ENCODE measurements at regions not wholly inside any gene's neighbourhood (a gene's known extent, or its start where the extent isn't known, plus 50 kb on each side); places are given as distances from the start of the nearest gene placed in this dataset.

DNA sequence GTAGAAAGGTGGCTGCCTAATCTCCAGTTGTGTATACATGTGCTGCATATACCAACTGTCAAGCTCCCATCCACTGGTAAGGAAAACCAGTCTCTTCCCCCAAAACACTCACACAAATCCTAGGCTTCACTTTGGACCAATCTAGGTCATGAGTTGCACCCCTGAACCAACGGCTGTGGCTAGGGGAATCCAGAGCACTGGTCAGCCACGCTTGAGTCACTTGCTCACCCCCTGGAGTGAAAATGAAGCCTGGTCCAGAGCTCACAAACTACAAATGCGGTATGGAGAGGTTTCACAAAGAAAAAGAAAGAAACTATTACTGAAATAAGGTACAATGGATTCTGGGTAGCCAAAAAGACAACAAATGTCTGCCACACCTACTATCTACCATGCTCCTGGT is 66.1 kb upstream of the NLK start:
- TF ChIP-seq, protein P1, sequence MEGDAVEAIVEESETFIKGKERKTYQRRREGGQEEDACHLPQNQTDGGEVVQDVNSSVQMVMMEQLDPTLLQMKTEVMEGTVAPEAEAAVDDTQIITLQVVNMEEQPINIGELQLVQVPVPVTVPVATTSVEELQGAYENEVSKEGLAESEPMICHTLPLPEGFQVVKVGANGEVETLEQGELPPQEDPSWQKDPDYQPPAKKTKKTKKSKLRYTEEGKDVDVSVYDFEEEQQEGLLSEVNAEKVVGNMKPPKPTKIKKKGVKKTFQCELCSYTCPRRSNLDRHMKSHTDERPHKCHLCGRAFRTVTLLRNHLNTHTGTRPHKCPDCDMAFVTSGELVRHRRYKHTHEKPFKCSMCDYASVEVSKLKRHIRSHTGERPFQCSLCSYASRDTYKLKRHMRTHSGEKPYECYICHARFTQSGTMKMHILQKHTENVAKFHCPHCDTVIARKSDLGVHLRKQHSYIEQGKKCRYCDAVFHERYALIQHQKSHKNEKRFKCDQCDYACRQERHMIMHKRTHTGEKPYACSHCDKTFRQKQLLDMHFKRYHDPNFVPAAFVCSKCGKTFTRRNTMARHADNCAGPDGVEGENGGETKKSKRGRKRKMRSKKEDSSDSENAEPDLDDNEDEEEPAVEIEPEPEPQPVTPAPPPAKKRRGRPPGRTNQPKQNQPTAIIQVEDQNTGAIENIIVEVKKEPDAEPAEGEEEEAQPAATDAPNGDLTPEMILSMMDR (IDR thresholded peaks at IDR 0.05; ENCODE audit: low read depth, low read length, missing control alignments), result no peak
- Histone ChIP-seq H3K27ac (no peak overlapping the region), H3K4me3 (ENCODE audit: low read depth, low read length) (no peak overlapping the region), H3K36me3 (replicated peaks) (no peaks in the 10 kb centered on the region), H3K27me3 (replicated peaks) (no peaks in the 10 kb centered on the region)
- in situ Hi-C loops (cut with HindIII; ENCODE audit: low pct_ligation_motif_present, low sequenced_read_pairs), result no loop called here
- peak; percentile 26 for DNase-seq

DNA sequence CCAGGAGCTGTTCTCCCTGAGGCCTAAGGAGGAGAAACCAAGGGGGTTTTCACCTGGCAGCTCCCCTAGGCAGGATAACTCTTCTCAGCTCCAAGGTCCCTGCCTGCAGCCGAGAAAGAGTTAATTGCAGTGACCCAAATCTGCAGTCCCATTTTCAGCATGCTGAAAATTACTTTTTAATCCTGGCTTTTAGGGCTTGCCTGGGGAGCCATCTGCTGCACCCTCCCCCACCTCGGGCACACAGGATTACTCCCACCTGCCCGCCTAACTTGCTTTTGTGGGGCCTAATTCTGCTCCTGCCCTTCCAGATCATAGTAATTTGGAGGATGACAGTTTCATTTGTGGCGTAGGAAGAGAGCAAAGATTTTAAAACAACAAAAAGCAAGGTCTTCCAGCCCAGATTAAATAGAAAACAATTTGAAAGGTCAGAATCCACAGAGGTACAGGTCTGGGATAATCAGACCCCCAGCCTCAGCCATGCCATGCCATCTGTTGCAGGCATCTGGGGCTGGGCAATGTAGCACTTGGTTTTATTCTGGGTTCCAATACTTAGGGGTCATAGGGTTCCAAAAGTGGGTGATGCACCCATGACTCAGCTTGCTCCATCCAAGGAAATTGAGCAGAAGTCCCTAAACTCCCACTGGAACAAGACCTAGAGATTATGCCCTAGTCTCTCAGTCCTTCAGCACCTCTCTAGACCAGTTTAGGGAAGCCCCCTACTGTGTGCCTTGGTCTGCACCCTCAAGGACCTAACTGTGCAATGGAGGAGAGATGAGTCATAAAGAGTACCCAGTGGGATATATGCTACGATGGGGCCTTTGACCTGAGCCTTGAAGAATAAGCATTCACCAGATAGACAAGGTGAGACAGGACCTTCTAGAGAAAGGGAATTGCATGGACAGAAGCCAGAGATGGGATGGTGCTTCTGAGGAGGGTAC is 64.5 kb upstream of the NLK start:
- TF ChIP-seq, protein P1 (IDR thresholded peaks at IDR 0.05; ENCODE audit: low read depth, low read length, missing control alignments), result no peak
- Histone ChIP-seq H3K4me3 (ENCODE audit: low read depth, low read length) (no peak overlapping the region), H3K36me3 (replicated peaks) (no peaks in the 10 kb centered on the region), H3K27ac (no peak overlapping the region), H3K27me3 (replicated peaks) (no peaks in the 10 kb centered on the region)
- no peak for DNase-seq
- in situ Hi-C loops (cut with HindIII; ENCODE audit: low pct_ligation_motif_present, low sequenced_read_pairs), result no loop called here

DNA sequence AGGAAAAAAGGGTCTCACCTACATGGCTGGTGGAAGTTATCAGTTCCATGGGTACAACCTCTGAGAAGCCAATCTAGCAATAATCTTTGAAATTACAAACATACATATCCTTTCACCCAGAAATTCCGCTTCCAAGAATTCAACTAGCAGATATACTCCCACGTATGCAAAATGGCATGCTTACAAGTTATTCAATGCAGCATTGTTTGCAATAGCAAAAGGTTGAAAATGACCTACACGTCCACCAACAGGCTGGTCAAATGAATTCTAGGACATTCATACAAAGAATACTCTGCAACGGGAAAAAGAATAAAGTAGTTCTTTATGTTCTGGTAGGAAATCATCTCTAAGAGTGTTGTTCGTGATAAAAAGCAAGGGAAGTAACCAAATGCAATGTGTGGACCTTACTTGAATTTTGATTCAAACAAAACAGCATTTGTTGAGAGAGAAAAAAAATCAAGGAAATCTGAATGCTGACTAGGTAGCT is 63.7 kb upstream of the NLK start:
- Histone ChIP-seq H3K4me3 (ENCODE audit: low read depth, low read length) (no peak overlapping the region), H3K36me3 (replicated peaks) (no peaks in the 10 kb centered on the region), H3K27ac (no peak overlapping the region), H3K27me3 (replicated peaks) (no peaks in the 10 kb centered on the region)
- in situ Hi-C loops (cut with HindIII; ENCODE audit: low pct_ligation_motif_present, low sequenced_read_pairs), result no loop called here
- TF ChIP-seq, protein P1 (IDR thresholded peaks at IDR 0.05; ENCODE audit: low read depth, low read length, missing control alignments), result no peak
- DNase-seq, result no peak

DNA sequence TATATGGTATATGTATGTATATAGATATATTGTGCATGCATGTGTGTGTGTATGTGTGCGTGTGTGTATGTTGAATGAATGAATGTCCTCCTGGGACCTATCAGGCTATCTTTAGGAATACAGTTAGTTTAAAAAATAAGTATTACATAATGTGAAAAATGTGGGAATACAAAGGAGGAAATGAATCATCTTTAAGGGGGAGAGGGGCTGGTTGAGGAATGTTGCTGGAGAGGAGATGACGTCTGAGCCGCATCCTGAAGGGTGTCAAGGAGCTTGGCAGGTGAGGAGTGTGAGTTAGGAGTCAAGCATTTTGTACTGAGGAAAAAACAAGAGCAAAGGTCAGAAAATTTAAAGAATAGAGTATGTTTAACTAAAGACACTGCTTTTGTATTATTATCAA is 62.4 kb upstream of the NLK start:
- H3K27me3 ChIP-seq (replicated peaks), result no peaks in the 10 kb centered on the region
- TF ChIP-seq, protein P1 (IDR thresholded peaks at IDR 0.05; ENCODE audit: low read depth, low read length, missing control alignments), result no peak
- no peak overlapping the region for H3K4me3 ChIP-seq (ENCODE audit: low read depth, low read length)
- DNase-seq, result peak; percentile 70
- in situ Hi-C loops (cut with HindIII; ENCODE audit: low pct_ligation_motif_present, low sequenced_read_pairs), result no loop called here
- no peak overlapping the region for H3K27ac ChIP-seq
- H3K36me3 ChIP-seq (replicated peaks), result no peaks in the 10 kb centered on the region

DNA sequence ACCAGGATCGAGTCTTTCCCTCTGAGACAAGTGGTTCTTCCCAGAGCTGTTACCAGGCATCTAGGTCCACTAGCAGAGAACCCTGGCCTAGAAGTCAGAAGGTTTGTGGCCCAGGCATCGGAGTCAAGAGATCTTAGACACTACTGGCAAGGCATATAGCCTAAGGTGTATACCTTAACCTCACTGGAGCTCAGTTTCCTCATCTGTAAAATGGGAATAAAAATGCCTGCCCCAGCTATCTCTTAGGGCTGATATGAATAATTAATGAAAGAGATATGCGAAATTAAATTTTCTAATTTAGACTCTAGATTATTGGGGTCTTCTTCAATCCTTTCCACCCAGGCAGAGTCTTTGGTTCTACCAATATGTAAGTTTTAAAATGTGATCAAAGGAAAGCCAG is 60.5 kb upstream of the NLK start:
- Histone ChIP-seq H3K27ac (no peak overlapping the region), H3K4me3 (ENCODE audit: low read depth, low read length) (no peak overlapping the region), H3K27me3 (replicated peaks) (no peaks in the 10 kb centered on the region), H3K36me3 (replicated peaks) (no peaks in the 10 kb centered on the region)
- TF ChIP-seq, protein P1 (IDR thresholded peaks at IDR 0.05; ENCODE audit: low read depth, low read length, missing control alignments), result no peak
- DNase-seq, result no peak
- in situ Hi-C loops (cut with HindIII; ENCODE audit: low pct_ligation_motif_present, low sequenced_read_pairs), result no loop called here
